ENCODE measurements at regions not wholly inside any gene's neighbourhood (a gene's known extent, or its start where the extent isn't known, plus 50 kb on each side); places are given as distances from the start of the nearest gene placed in this dataset.

DNA sequence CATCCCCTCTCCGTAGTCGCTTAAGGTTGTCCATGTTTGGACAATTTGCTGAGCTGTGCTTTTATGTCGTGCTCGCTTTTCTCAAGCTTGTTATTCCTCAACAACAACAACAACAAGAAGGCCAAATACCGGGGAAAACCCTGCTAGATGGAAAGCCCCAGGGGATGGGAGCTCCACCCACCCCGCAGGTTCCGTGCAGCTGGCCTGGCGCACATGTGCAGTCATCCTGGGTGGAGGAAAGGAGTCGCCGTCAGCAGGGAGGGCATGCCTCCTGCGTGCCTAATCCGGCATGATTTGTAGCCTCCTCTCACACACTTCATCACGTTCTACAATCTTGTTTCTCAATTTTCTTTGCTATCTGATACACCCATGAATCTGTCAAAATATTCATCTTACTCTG lies 87.4 kb upstream of the SALL3 start:
- Histone ChIP-seq H3K14ac (ENCODE audit: low read length) (no peak overlapping the region), H3K23ac (ENCODE audit: low read depth, low read length, poor library complexity) (no peak overlapping the region), H4K91ac (ENCODE audit: low read depth, low read length, poor library complexity) (no peak overlapping the region), H3K36me3 (replicated peaks in 1 of 2; ENCODE audit: control insufficient read depth in 2 of 2, insufficient read depth in 2 of 2, low read length in 2 of 2) (no peaks in the 10 kb centered on the region), H3K27ac (replicated peaks; ENCODE audit: low read length) (no peak overlapping the region), H2BK15ac (ENCODE audit: low read length) (no peak overlapping the region), H3K79me1 (ENCODE audit: low read depth, low read length) (no peaks in the 10 kb centered on the region), H4K8ac (ENCODE audit: low read depth, low read length) (no peak overlapping the region), H3K4me3 (ENCODE audit: low read length in 2 of 2) (no peak overlapping the region), H2BK5ac (ENCODE audit: low read length) (no peak overlapping the region), H3K18ac (ENCODE audit: low read length) (no peak overlapping the region), H2AK5ac (ENCODE audit: low read depth, low read length) (no peak overlapping the region), H2AFZ (ENCODE audit: low read length) (no peak overlapping the region), H2BK12ac (ENCODE audit: low read length) (no peak overlapping the region), H3K27me3 (ENCODE audit: control insufficient read depth in 3 of 3, insufficient read depth in 3 of 3, low read depth in 1 of 3, low read length in 3 of 3) (no peaks in the 10 kb centered on the region), H3K9me3 (replicated peaks in 1 of 2; ENCODE audit: control insufficient read depth in 2 of 2, insufficient read depth in 1 of 2, low read depth in 1 of 2, low read length in 2 of 2) (peaks cover 6 to 8% of the 10 kb centered on the region in 2 donors), H3K4ac (ENCODE audit: low read length) (no peak overlapping the region), H2BK120ac (ENCODE audit: low read depth, low read length) (no peak overlapping the region), H3K4me1 (ENCODE audit: control insufficient read depth in 2 of 2, insufficient read depth in 1 of 2, low read depth in 1 of 2, low read length in 2 of 2) (no peaks in the 10 kb centered on the region), H3K9ac (ENCODE audit: low read depth, low read length, poor library complexity) (no peak overlapping the region), H3K4me2 (ENCODE audit: insufficient read depth, low read length, poor library complexity, severe bottlenecking) (no peak overlapping the region)
- WGBS, 2 donors (ENCODE audit: extremely low coverage in 2 of 2, insufficient read length in 2 of 2, insufficient replicate concordance in 1 of 2), result no CpG with 5 or more reads among the region's 13 CpGs
- DNase-seq (ENCODE audit: low spot score), result no peak

DNA sequence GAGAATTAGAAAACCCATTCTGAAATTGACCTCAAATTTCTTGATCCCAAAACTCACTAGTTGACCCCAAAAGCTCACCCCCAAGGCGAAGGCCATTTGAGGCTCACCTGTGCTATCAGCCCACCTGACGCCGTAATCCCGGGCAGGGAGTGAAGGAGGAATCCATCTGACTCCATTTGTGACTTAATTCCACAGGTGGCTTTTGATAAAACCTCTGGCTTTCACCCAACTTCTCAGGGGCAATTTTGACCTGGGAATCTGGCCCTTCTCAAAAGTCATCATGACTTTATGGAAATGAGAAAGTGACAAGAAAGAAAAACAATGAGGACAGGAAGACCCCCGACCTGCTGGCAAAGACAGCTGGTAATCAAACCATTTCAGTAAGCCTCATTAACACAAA lies 86.9 kb upstream of the SALL3 start:
- H3K18ac ChIP-seq (ENCODE audit: low read length), result no peak overlapping the region
- H3K79me1 ChIP-seq (ENCODE audit: low read depth, low read length), result no peaks in the 10 kb centered on the region
- H2BK12ac ChIP-seq (ENCODE audit: low read length), result no peak overlapping the region
- WGBS, 2 donors (ENCODE audit: extremely low coverage in 2 of 2, insufficient read length in 2 of 2, insufficient replicate concordance in 1 of 2), result no CpG with 5 or more reads among the region's 5 CpGs
- no peak overlapping the region for H4K91ac ChIP-seq (ENCODE audit: low read depth, low read length, poor library complexity)
- no peak overlapping the region for H3K4me2 ChIP-seq (ENCODE audit: insufficient read depth, low read length, poor library complexity, severe bottlenecking)
- H2AK5ac ChIP-seq (ENCODE audit: low read depth, low read length), result no peak overlapping the region
- no peak overlapping the region for H3K9ac ChIP-seq (ENCODE audit: low read depth, low read length, poor library complexity)
- no peak overlapping the region for H4K8ac ChIP-seq (ENCODE audit: low read depth, low read length)
- no peak overlapping the region for H2BK15ac ChIP-seq (ENCODE audit: low read length)
- no peak overlapping the region for H2AFZ ChIP-seq (ENCODE audit: low read length)
- no peak overlapping the region for H3K23ac ChIP-seq (ENCODE audit: low read depth, low read length, poor library complexity)
- H2BK5ac ChIP-seq (ENCODE audit: low read length), result no peak overlapping the region
- H3K9me3 ChIP-seq (replicated peaks in 1 of 2; ENCODE audit: control insufficient read depth in 2 of 2, insufficient read depth in 1 of 2, low read depth in 1 of 2, low read length in 2 of 2), result peaks cover 6 to 8% of the 10 kb centered on the region in 2 donors
- H3K27me3 ChIP-seq (ENCODE audit: control insufficient read depth in 3 of 3, insufficient read depth in 3 of 3, low read depth in 1 of 3, low read length in 3 of 3), result no peaks in the 10 kb centered on the region
- H3K14ac ChIP-seq (ENCODE audit: low read length), result no peak overlapping the region
- no peak overlapping the region for H2BK120ac ChIP-seq (ENCODE audit: low read depth, low read length)
- no peak for DNase-seq (ENCODE audit: low spot score)
- no peak overlapping the region for H3K4ac ChIP-seq (ENCODE audit: low read length)
- no peaks in the 10 kb centered on the region for H3K4me1 ChIP-seq (ENCODE audit: control insufficient read depth in 2 of 2, insufficient read depth in 1 of 2, low read depth in 1 of 2, low read length in 2 of 2)
- H3K36me3 ChIP-seq (replicated peaks in 1 of 2; ENCODE audit: control insufficient read depth in 2 of 2, insufficient read depth in 2 of 2, low read length in 2 of 2), result no peaks in the 10 kb centered on the region
- no peak overlapping the region for H3K27ac ChIP-seq (replicated peaks; ENCODE audit: low read length)
- H3K4me3 ChIP-seq (ENCODE audit: low read length in 2 of 2), result no peak overlapping the region

DNA sequence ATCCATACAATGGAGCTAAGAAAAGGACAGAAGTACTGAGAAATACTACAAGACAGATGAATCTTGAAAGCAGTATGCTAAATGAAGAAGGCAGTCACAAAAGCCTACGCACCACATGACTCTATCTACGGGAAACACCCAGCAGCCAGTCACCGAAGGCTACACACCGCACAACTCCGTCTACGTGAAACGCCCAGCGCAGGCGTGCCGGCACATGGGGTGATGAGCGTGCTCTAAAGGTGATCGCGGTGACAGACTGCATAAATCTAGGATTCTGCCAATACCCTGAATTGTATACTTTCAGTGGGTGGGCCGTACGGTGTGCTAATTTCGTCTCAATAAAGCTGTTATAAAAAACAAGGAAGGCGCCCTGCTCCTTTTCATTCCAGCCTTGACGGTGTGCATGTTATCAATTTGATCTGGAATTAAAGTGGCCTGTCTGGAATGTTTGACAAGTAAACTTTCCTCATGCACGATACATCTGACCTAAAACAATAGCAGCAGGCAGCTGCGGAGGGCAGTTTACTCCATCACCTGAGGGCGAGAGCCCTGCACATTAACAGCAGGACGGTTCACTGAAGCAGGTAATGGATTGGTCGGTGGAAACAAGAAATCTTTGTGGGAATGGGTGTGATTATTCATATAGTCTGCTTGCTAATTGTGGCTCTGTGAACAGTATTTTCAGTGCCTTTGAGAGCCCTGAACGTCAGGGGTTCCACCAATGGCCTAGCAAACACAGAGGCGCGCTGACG lies 86.2 kb upstream of the SALL3 start:
- no peak for DNase-seq (ENCODE audit: low spot score)
- Histone ChIP-seq H3K23ac (ENCODE audit: low read depth, low read length, poor library complexity) (no peak overlapping the region), H4K91ac (ENCODE audit: low read depth, low read length, poor library complexity) (no peak overlapping the region), H3K27me3 (ENCODE audit: control insufficient read depth in 3 of 3, insufficient read depth in 3 of 3, low read depth in 1 of 3, low read length in 3 of 3) (no peaks in the 10 kb centered on the region), H2AK5ac (ENCODE audit: low read depth, low read length) (no peak overlapping the region), H3K79me1 (ENCODE audit: low read depth, low read length) (no peaks in the 10 kb centered on the region), H3K9ac (ENCODE audit: low read depth, low read length, poor library complexity) (no peak overlapping the region), H3K4me3 (ENCODE audit: low read length in 2 of 2) (no peak overlapping the region), H3K18ac (ENCODE audit: low read length) (no peak overlapping the region), H3K4me2 (ENCODE audit: insufficient read depth, low read length, poor library complexity, severe bottlenecking) (no peak overlapping the region), H3K9me3 (replicated peaks in 1 of 2; ENCODE audit: control insufficient read depth in 2 of 2, insufficient read depth in 1 of 2, low read depth in 1 of 2, low read length in 2 of 2) (peaks cover 6 to 8% of the 10 kb centered on the region in 2 donors), H2BK120ac (ENCODE audit: low read depth, low read length) (no peak overlapping the region), H3K4me1 (ENCODE audit: control insufficient read depth in 2 of 2, insufficient read depth in 1 of 2, low read depth in 1 of 2, low read length in 2 of 2) (no peaks in the 10 kb centered on the region), H3K36me3 (replicated peaks in 1 of 2; ENCODE audit: control insufficient read depth in 2 of 2, insufficient read depth in 2 of 2, low read length in 2 of 2) (no peaks in the 10 kb centered on the region), H3K14ac (ENCODE audit: low read length) (no peak overlapping the region), H2BK12ac (ENCODE audit: low read length) (no peak overlapping the region), H3K4ac (ENCODE audit: low read length) (no peak overlapping the region), H3K27ac (replicated peaks; ENCODE audit: low read length) (no peak overlapping the region), H2BK15ac (ENCODE audit: low read length) (no peak overlapping the region), H2AFZ (ENCODE audit: low read length) (no peak overlapping the region), H2BK5ac (ENCODE audit: low read length) (no peak overlapping the region), H4K8ac (ENCODE audit: low read depth, low read length) (no peak overlapping the region)
- WGBS, 2 donors (ENCODE audit: extremely low coverage in 2 of 2, insufficient read length in 2 of 2, insufficient replicate concordance in 1 of 2), result no CpG with 5 or more reads among the region's 27 CpGs

DNA sequence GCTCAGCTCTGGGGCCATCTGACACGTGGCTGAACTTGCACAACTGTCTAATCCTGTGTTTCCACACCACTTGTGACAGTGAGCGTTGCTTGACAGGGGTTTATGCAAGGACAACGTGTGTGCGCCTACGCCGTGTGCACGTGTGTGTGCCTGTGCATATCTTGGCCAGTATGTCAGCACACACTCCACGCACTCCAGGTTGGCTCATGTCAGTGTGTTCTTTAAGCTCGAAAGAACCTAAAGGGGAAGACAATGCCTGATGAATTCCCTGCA lies 85.6 kb upstream of the SALL3 start:
- no peak overlapping the region for H3K27ac ChIP-seq (replicated peaks; ENCODE audit: low read length)
- WGBS, 2 donors (ENCODE audit: extremely low coverage in 2 of 2, insufficient read length in 2 of 2, insufficient replicate concordance in 1 of 2), result no CpG with 5 or more reads among the region's 9 CpGs
- no peak overlapping the region for H3K4ac ChIP-seq (ENCODE audit: low read length)
- H3K18ac ChIP-seq (ENCODE audit: low read length), result no peak overlapping the region
- no peaks in the 10 kb centered on the region for H3K79me1 ChIP-seq (ENCODE audit: low read depth, low read length)
- H3K4me3 ChIP-seq (ENCODE audit: low read length in 2 of 2), result no peak overlapping the region
- H2AFZ ChIP-seq (ENCODE audit: low read length), result no peak overlapping the region
- no peak overlapping the region for H3K23ac ChIP-seq (ENCODE audit: low read depth, low read length, poor library complexity)
- H4K8ac ChIP-seq (ENCODE audit: low read depth, low read length), result peak overlapping the region; percentile 52
- H2BK5ac ChIP-seq (ENCODE audit: low read length), result no peak overlapping the region
- no peak overlapping the region for H2AK5ac ChIP-seq (ENCODE audit: low read depth, low read length)
- no peak for DNase-seq (ENCODE audit: low spot score)
- no peak overlapping the region for H3K4me2 ChIP-seq (ENCODE audit: insufficient read depth, low read length, poor library complexity, severe bottlenecking)
- no peak overlapping the region for H3K14ac ChIP-seq (ENCODE audit: low read length)
- peaks cover 5 to 8% of the 10 kb centered on the region in 2 donors for H3K9me3 ChIP-seq (replicated peaks in 1 of 2; ENCODE audit: control insufficient read depth in 2 of 2, insufficient read depth in 1 of 2, low read depth in 1 of 2, low read length in 2 of 2)
- no peak overlapping the region for H2BK12ac ChIP-seq (ENCODE audit: low read length)
- H3K36me3 ChIP-seq (replicated peaks in 1 of 2; ENCODE audit: control insufficient read depth in 2 of 2, insufficient read depth in 2 of 2, low read length in 2 of 2), result no peaks in the 10 kb centered on the region
- no peak overlapping the region for H2BK15ac ChIP-seq (ENCODE audit: low read length)
- no peak overlapping the region for H2BK120ac ChIP-seq (ENCODE audit: low read depth, low read length)
- no peaks in the 10 kb centered on the region for H3K27me3 ChIP-seq (ENCODE audit: control insufficient read depth in 3 of 3, insufficient read depth in 3 of 3, low read depth in 1 of 3, low read length in 3 of 3)
- H3K9ac ChIP-seq (ENCODE audit: low read depth, low read length, poor library complexity), result no peak overlapping the region
- no peak overlapping the region for H4K91ac ChIP-seq (ENCODE audit: low read depth, low read length, poor library complexity)
- no peaks in the 10 kb centered on the region for H3K4me1 ChIP-seq (ENCODE audit: control insufficient read depth in 2 of 2, insufficient read depth in 1 of 2, low read depth in 1 of 2, low read length in 2 of 2)

Measured in neuronal stem cell (in vitro differentiated cells).